Activated CD4-positive, alpha-beta memory T cell treated with anti-CD3 and anti-CD28 coated beads for 36 hours (primary cell): ENCODE measurements at regions not wholly inside any gene's neighbourhood (a gene's known extent, or its start where the extent isn't known, plus 50 kb on each side); places are given as distances from the start of the nearest gene placed in this dataset.

Experiments
- CTCF ChIA-PET: fragments of 350-600 bp; sonication (Branson Sonifier 250); formaldehyde crosslinking; loops from one replicate; lab custom pipeline; 2021; ENCODE audit warnings: antibody characterized with exemption, inconsistent platforms; lab: Charles Lee
- POLR2A ChIA-PET: fragments of 350-600 bp; sonication (Branson Sonifier 250); formaldehyde crosslinking; loops from one replicate; lab custom pipeline; 2021; ENCODE audit warnings: antibody characterized with exemption; lab: Charles Lee
- DNase-seq: peaks from one replicate; pipeline ENCODE4 v3.0.0-alpha.2; 2020
- H3K27ac Mint-ChIP-seq: one replicate; pipeline ENCODE4 v1.8.0; 2021; ENCODE audit warnings: mixed read lengths
- H3K27me3 Mint-ChIP-seq: one replicate; pipeline ENCODE4 v1.8.0; 2021; ENCODE audit warnings: mixed read lengths
- H3K36me3 Mint-ChIP-seq: one replicate; pipeline ENCODE4 v1.8.0; 2021; ENCODE audit warnings: mixed read lengths
- H3K4me1 Mint-ChIP-seq: one replicate; pipeline ENCODE4 v1.8.0; 2021; ENCODE audit warnings: low read depth, mixed read lengths
- H3K4me3 Mint-ChIP-seq: one replicate; pipeline ENCODE4 v1.8.0; 2021; ENCODE audit warnings: mild to moderate bottlenecking, mixed read lengths
- H3K9me3 Mint-ChIP-seq: one replicate; pipeline ENCODE4 v1.8.0; 2021; ENCODE audit warnings: mixed read lengths
- intact Hi-C: fragments of 100-400 bp; cut with micrococcal nuclease; formaldehyde crosslinking; loops from one replicate; pipeline ENCODE4 v1.15.1; 2023

DNA sequence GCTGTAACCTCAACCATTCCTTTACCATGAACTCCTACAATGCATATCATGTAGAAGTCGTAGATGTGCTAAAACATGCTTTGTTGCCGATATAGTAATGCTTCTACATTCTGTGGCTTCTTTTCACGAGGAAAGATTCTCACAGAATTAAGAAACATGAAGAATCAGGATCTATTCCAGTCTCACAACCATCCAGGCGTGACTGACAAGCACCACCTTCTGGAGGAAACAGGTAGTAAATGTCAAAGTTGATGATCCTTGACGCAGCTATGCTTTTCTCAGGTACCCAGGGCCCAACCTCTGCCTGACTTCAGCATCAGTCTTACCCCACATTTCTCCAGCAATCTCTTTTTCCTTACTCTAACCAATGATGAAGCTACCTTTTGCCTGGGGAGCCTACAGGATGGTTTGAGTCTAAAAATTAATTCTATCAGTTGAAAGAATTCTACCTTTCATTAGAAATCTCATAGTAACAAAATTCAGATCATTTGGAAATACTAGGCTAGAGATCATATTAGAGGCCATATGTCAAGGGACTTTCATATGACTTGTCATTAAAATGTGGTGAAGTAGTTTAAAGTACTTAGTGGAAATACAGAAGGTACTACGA is 123.3 kb upstream of the RND3 start:
- Mint-ChIP-seq H3K27me3 (peaks cover 1% of the 10 kb centered on the region), H3K4me1 (no peaks in the 10 kb centered on the region), H3K9me3 (no peaks in the 10 kb centered on the region), H3K36me3 (no peaks in the 10 kb centered on the region), H3K4me3 (no peak overlapping the region), H3K27ac (no peak overlapping the region)
- CTCF ChIA-PET, result interaction anchor here (0.7 kb wide), 1 partner anchor 1015 kb away, joined by 3 read pairs; no protein-coding TSS in a partner anchor
- intact Hi-C loops, result loop anchor here (2.0 kb wide), 1 partner anchor 1014 kb away; no protein-coding TSS in a partner anchor
- POLR2A ChIA-PET, result no interaction called here
- DNase-seq, result no peak

- intact Hi-C loops, result loop anchor here (2.0 kb wide), 1 partner anchor 1013 kb away; no protein-coding TSS in a partner anchor
- POLR2A ChIA-PET, result no interaction called here
- no peaks in the 10 kb centered on the region for H3K36me3 Mint-ChIP-seq
- H3K27ac Mint-ChIP-seq, result no peak overlapping the region
- no peaks in the 10 kb centered on the region for H3K9me3 Mint-ChIP-seq
- CTCF ChIA-PET, result no interaction called here
- H3K4me3 Mint-ChIP-seq, result no peak overlapping the region
- H3K4me1 Mint-ChIP-seq, result no peaks in the 10 kb centered on the region
- no peak for DNase-seq
- no peaks in the 10 kb centered on the region for H3K27me3 Mint-ChIP-seq
Measured at GRCh38 chr2:150609831-150610582, 122.5 kb upstream of the RND3 start.

- no peaks in the 10 kb centered on the region for H3K36me3 Mint-ChIP-seq
- H3K4me1 Mint-ChIP-seq, result no peaks in the 10 kb centered on the region
- ChIA-PET CTCF (no interaction called here), POLR2A (no interaction called here)
- H3K4me3 Mint-ChIP-seq, result no peak overlapping the region
- H3K9me3 Mint-ChIP-seq, result no peaks in the 10 kb centered on the region
- DNase-seq, result no peak
- no peaks in the 10 kb centered on the region for H3K27me3 Mint-ChIP-seq
- intact Hi-C loops, result no loop called here
- no peak overlapping the region for H3K27ac Mint-ChIP-seq
Measured at GRCh38 chr2:150608341-150608740, 120.9 kb upstream of the RND3 start.

GRCh38 chr2:150607390-150607811 is 119.9 kb upstream of the RND3 start:
- Mint-ChIP-seq H3K27me3 (no peaks in the 10 kb centered on the region), H3K4me3 (no peak overlapping the region), H3K9me3 (no peaks in the 10 kb centered on the region), H3K36me3 (no peaks in the 10 kb centered on the region), H3K27ac (no peak overlapping the region), H3K4me1 (no peaks in the 10 kb centered on the region)
- CTCF ChIA-PET, result no interaction called here
- intact Hi-C loops, result no loop called here
- POLR2A ChIA-PET, result no interaction called here
- no peak for DNase-seq

DNA sequence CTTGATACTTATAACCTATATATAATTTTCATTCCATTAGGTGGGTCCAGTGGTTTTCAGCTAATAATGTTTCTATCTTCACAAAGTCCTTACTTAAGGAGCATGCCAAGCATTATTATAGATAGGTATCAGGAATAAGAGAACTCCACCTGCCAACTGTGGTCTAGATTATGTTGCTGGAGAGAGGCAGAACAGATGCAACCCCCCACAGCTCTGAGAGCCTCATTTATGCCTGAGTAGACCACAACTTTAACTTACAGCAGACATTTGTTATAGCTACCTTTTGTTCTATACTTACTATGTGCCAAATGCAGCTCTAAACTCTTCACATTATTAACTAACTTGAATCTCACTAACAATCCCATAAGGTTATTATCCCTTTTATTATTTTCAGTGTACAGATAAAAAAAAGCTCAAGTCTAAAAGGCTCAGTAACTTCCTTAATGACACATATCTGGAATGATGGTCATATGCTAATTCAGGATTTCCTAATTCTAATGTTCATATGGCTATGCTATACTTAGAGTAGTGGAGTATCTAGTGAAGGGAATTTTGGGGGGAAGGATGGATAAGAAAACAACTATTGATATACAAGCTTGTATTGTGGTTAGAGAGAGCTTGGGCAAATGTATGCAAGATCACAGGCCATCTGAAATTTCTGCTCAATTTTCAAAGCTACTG is 119.1 kb upstream of the RND3 start:
- ChIA-PET POLR2A (no interaction called here), CTCF (no interaction called here)

GRCh38 chr2:150605664-150606063 is 118.2 kb upstream of the RND3 start:
- intact Hi-C loops, result no loop called here
- Mint-ChIP-seq H3K27me3 (no peaks in the 10 kb centered on the region), H3K36me3 (no peaks in the 10 kb centered on the region), H3K4me3 (no peak overlapping the region), H3K9me3 (no peaks in the 10 kb centered on the region), H3K4me1 (no peaks in the 10 kb centered on the region), H3K27ac (no peak overlapping the region)
- ChIA-PET POLR2A (no interaction called here), CTCF (no interaction called here)
- no peak for DNase-seq

More for the DNA sequence above, 119.1 kb upstream of the RND3 start:
- no peaks in the 10 kb centered on the region for H3K4me1 Mint-ChIP-seq
- H3K9me3 Mint-ChIP-seq, result no peaks in the 10 kb centered on the region
- no peak overlapping the region for H3K4me3 Mint-ChIP-seq
- intact Hi-C loops, result no loop called here
- H3K36me3 Mint-ChIP-seq, result no peaks in the 10 kb centered on the region
- H3K27me3 Mint-ChIP-seq, result no peaks in the 10 kb centered on the region
- DNase-seq, result no peak
- no peak overlapping the region for H3K27ac Mint-ChIP-seq

GRCh38 chr2:150601280-150602038 is 114.0 kb upstream of the RND3 start:
- Mint-ChIP-seq H3K27ac (no peak overlapping the region), H3K36me3 (no peaks in the 10 kb centered on the region), H3K9me3 (no peaks in the 10 kb centered on the region), H3K4me1 (no peaks in the 10 kb centered on the region), H3K27me3 (no peaks in the 10 kb centered on the region), H3K4me3 (no peak overlapping the region)
- intact Hi-C loops, result no loop called here
- CTCF ChIA-PET, result interaction anchor here (1.1 kb wide), 1 partner anchor 9 kb away, joined by 3 read pairs; no protein-coding TSS in a partner anchor
- POLR2A ChIA-PET, result no interaction called here
- DNase-seq, result no peak

- CTCF ChIA-PET, result no interaction called here
- POLR2A ChIA-PET, result no interaction called here
- intact Hi-C loops, result no loop called here
- H3K27me3 Mint-ChIP-seq, result no peaks in the 10 kb centered on the region
- H3K9me3 Mint-ChIP-seq, result no peaks in the 10 kb centered on the region
- H3K4me1 Mint-ChIP-seq, result no peaks in the 10 kb centered on the region
- no peak overlapping the region for H3K4me3 Mint-ChIP-seq
- no peaks in the 10 kb centered on the region for H3K36me3 Mint-ChIP-seq
- no peak for DNase-seq
- H3K27ac Mint-ChIP-seq, result no peak overlapping the region
Measured at GRCh38 chr2:150599889-150600288, 112.4 kb upstream of the RND3 start.

DNA sequence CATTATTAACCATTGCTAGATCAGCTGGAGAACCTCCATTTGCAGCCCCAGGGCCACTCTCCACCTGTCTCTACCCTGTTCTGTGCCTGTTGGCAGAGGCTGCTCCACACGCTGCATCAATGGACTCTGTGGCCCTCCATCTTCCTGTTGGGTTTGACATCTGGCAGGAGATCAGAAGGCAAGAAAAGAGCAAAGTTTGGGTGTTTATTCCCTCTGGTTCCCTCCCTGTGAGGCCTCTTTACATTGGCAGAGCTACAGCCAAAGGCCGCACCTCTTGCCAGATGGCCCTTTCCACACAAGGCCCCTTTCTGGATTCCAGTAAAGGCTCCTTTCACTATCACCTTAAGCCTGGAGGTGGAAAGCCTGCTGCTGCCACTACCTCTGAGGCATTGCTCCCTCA is 110.9 kb upstream of the RND3 start:
- H3K27me3 Mint-ChIP-seq, result no peaks in the 10 kb centered on the region
- H3K4me3 Mint-ChIP-seq, result no peak overlapping the region
- H3K4me1 Mint-ChIP-seq, result no peaks in the 10 kb centered on the region
- ChIA-PET CTCF (no interaction called here), POLR2A (no interaction called here)
- H3K27ac Mint-ChIP-seq, result no peak overlapping the region
- no peaks in the 10 kb centered on the region for H3K9me3 Mint-ChIP-seq
- no peak for DNase-seq
- intact Hi-C loops, result no loop called here
- H3K36me3 Mint-ChIP-seq, result no peaks in the 10 kb centered on the region

GRCh38 chr2:150595803-150596470 is 108.5 kb upstream of the RND3 start:
- H3K4me1 Mint-ChIP-seq, result no peaks in the 10 kb centered on the region
- no peaks in the 10 kb centered on the region for H3K27me3 Mint-ChIP-seq
- H3K4me3 Mint-ChIP-seq, result no peak overlapping the region
- intact Hi-C loops, result no loop called here
- no peaks in the 10 kb centered on the region for H3K9me3 Mint-ChIP-seq
- no peak for DNase-seq
- no peak overlapping the region for H3K27ac Mint-ChIP-seq
- no peaks in the 10 kb centered on the region for H3K36me3 Mint-ChIP-seq
- CTCF ChIA-PET, result no interaction called here
- POLR2A ChIA-PET, result no interaction called here

- H3K4me3 Mint-ChIP-seq, result no peak overlapping the region
- CTCF ChIA-PET, result no interaction called here
- H3K36me3 Mint-ChIP-seq, result no peaks in the 10 kb centered on the region
- POLR2A ChIA-PET, result no interaction called here
- intact Hi-C loops, result no loop called here
- no peaks in the 10 kb centered on the region for H3K4me1 Mint-ChIP-seq
- no peaks in the 10 kb centered on the region for H3K27me3 Mint-ChIP-seq
- DNase-seq, result no peak
- H3K9me3 Mint-ChIP-seq, result no peaks in the 10 kb centered on the region
- H3K27ac Mint-ChIP-seq, result no peak overlapping the region
Measured at GRCh38 chr2:150594299-150594698, 106.8 kb upstream of the RND3 start.
